GM18498 (cell line): ENCODE measurements at regions not wholly inside any gene's neighbourhood (a gene's known extent, or its start where the extent isn't known, plus 50 kb on each side); places are given as distances from the start of the nearest gene placed in this dataset.

ENCODE experiments used
- ATAC-seq: cut with Tn5 transposase; IDR thresholded peaks from one replicate; pipeline ENCODE4 v1.9.1; 2021; ENCODE audit warnings: mild to moderate bottlenecking, moderate library complexity; ENCODE audit not compliant: unreplicated experiment

- ATAC-seq = no peak
These were observed 61.9 kb upstream of the TAB3 start for GRCh38 chrX:30951003-30951402.

DNA sequence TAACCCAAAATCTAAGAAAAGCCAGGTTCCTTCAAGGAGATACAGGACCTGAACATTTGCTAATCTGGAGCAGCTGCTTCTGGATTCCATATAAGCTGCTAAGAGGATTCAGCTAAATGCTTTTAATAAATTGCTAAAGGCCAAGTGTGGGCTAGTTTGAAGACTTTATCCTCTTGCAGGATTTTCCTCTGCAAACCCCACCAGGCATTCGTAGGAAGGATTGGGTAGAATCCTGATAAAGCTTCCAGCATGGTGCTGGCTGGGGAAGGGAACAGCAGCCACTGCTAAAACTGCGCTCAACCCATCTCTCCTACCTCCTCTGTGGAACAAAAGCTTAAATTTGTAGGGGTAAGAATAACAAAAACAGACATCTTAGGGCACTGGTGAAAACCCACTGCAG is 61.3 kb upstream of the TAB3 start:
- ATAC-seq = no peak

- ATAC-seq = no peak
These were observed 60.5 kb upstream of the TAB3 start for GRCh38 chrX:30949554-30949953.

- ATAC-seq = no peak
These were observed 59.6 kb upstream of the TAB3 start for GRCh38 chrX:30948626-30949025.

GRCh38 chrX:30948051-30948450 is 59.0 kb upstream of the TAB3 start:
- no peak for ATAC-seq

DNA sequence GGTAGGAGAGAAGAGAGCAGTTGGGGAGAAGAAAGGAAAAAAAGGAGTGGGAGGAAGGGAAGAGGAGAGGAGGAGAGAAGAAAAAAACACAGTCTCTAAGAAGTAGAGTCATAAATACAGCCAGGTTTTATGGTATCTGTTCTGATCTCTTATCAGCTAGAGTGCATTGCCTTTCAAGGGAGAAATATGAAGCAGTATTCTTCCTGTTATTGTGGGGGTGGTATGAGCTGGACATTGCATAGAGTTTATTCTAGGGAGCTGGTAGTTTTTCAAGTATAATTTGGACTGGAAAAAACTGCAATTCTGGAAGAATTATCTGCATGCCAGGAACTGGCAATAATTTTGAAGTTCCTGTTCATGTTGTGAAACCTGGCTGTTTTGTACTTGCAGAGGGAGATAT is 54.9 kb upstream of the TAB3 start:
- no peak for ATAC-seq

DNA sequence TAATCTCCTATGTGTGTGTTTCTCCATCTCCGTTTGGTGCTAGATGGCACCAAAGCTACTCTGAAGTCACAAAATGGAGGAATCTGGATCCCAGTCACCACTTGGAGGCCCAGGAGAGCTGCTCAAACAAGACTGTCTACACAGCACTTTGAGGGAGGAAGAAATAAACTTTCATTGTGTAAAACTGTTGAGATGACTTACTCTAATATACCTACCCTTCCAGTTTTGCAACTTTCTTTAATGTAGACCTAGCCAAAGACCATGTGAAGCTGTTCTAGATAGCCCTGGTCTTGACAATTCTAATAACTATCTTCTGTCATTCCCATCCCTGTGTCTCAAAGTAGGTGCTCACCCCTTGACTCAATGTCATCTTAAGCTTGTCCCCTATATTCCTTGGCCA is 52.8 kb upstream of the TAB3 start:
- no peak for ATAC-seq

DNA sequence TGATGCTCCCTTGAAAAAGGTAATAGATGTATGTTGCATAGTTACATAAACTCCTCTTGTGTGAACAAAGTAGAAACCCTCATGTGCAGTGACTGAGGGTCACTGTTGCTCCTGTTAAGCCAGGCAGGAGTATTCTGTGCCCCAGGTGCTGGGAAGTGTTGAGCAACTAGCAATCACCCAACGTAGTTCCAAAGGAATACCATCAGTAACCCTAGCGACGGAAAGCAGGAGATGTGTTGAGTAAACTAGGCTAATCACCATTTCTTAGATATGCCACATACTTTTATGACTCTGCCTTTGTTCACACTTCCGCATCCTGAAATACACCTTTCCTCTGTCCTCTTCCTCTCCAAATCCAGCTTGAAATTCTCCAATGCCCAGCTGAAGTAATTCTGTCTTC is 50.9 kb upstream of the TAB3 start:
- ATAC-seq = no peak
